ENCODE measurements at regions not wholly inside any gene's neighbourhood (a gene's known extent, or its start where the extent isn't known, plus 50 kb on each side); places are given as distances from the start of the nearest gene placed in this dataset.

DNA sequence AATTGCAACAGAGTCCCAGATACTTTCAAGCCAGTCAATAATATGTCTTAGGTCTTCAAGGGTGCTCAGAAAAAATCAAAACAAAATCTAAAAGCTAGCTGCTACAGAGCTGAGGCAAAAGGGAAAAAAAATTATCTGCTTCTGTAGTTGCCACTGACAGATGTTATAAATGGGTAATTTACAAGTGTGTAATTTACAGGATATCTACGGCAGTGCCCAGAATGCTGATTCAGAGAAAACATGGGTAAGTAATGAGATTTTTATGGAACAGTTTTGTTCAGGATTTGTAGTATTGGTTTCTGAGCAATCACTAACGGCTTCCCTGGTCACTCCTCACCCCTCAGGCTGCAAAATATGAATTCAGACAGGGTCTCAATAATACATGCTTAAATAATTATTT is 234.1 kb downstream of the GALC start:
- TF ChIP-seq CTCF (conservative IDR thresholded peaks at IDR 0.05) (no peak), ZFX (IDR thresholded peaks at IDR 0.05) (no peak)

Measured in C4-2B (cell line).